ENCODE measurements at regions not wholly inside any gene's neighbourhood (a gene's known extent, or its start where the extent isn't known, plus 50 kb on each side); places are given as distances from the start of the nearest gene placed in this dataset.

DNA sequence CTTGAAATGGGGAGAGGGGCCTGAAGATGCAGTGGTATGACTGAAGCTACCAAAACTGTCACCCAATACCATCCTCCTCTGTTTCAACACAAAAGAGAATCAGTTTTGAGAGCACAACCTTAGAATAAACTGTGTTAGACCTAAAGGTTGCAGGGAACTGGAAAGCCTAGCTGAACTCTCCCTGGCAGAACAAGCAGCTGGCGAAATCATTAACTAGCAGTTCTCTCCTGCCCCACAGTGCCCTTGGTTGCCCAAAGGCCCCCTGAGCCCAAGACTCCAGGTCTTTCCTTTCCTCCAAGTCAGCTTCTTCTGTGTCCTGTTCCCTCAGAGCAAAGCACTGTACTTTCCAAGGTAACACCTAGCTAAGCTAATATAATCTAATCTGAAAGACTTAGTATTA lies 135.4 kb upstream of the SLC30A5 start:
- Histone ChIP-seq H3K4me2 (no peak overlapping the region), H3K4me3 (no peak overlapping the region), H3K27ac (no peak overlapping the region), H3K36me3 (no peaks in the 10 kb centered on the region), H3K4me1 (no peaks in the 10 kb centered on the region), H3K27me3 (no peaks in the 10 kb centered on the region), H3K79me2 (ENCODE audit: low read depth) (no peaks in the 10 kb centered on the region), H2AFZ (replicated peaks) (no peak overlapping the region), H4K20me1 (ENCODE audit: low read depth) (no peaks in the 10 kb centered on the region), H3F3A (ENCODE audit: low read depth) (no peaks in the 10 kb centered on the region), H3K9me3 (ENCODE audit: low read depth) (no peaks in the 10 kb centered on the region), H3K9ac (no peak overlapping the region)
- DNase-seq (ENCODE audit: low spot score) = no peak
- Mint-ChIP-seq H3K4me3 (no peak overlapping the region), H3K9me3 (peaks cover 2% of the 10 kb centered on the region), H3K36me3 (no peaks in the 10 kb centered on the region), H3K27me3 (ENCODE audit: insufficient read depth, low read depth) (peaks cover 2% of the 10 kb centered on the region), H3K27ac (no peak overlapping the region), H3K4me1 (peaks cover 5% of the 10 kb centered on the region)
- TF ChIP-seq EZH2 (IDR thresholded peaks at IDR 0.05) (no peak), EZH2phosphoT487 (IDR thresholded peaks at IDR 0.05) (no peak), CTCF (IDR thresholded peaks at IDR 0.05) (no peak)

- Histone ChIP-seq H3K36me3 (no peaks in the 10 kb centered on the region), H3K27me3 (no peaks in the 10 kb centered on the region), H3K9me3 (ENCODE audit: low read depth) (no peaks in the 10 kb centered on the region), H3K79me2 (ENCODE audit: low read depth) (no peaks in the 10 kb centered on the region), H3K4me1 (no peaks in the 10 kb centered on the region), H2AFZ (replicated peaks) (no peak overlapping the region), H3K4me2 (no peak overlapping the region), H3K27ac (no peak overlapping the region), H4K20me1 (ENCODE audit: low read depth) (no peaks in the 10 kb centered on the region), H3K9ac (no peak overlapping the region), H3F3A (ENCODE audit: low read depth) (no peaks in the 10 kb centered on the region), H3K4me3 (no peak overlapping the region)
- Mint-ChIP-seq H3K9me3 (peaks cover 2% of the 10 kb centered on the region), H3K4me3 (no peak overlapping the region), H3K4me1 (peaks cover 5% of the 10 kb centered on the region), H3K36me3 (no peaks in the 10 kb centered on the region), H3K27ac (no peak overlapping the region), H3K27me3 (ENCODE audit: insufficient read depth, low read depth) (peaks cover 2% of the 10 kb centered on the region)
- no peak for DNase-seq (ENCODE audit: low spot score)
- TF ChIP-seq EZH2phosphoT487 (IDR thresholded peaks at IDR 0.05) (no peak), CTCF (IDR thresholded peaks at IDR 0.05) (no peak), EZH2 (IDR thresholded peaks at IDR 0.05) (no peak)
Observed at GRCh38 chr5:68960456-68960855, 133.4 kb upstream of the SLC30A5 start.

- no peak for TF ChIP-seq EZH2phosphoT487 (IDR thresholded peaks at IDR 0.05)
- TF ChIP-seq CTCF (IDR thresholded peaks at IDR 0.05) = no peak
- TF ChIP-seq EZH2 (IDR thresholded peaks at IDR 0.05) = no peak
- DNase-seq (ENCODE audit: low spot score) = no peak
- H3K27ac ChIP-seq = no peak overlapping the region
- H3K4me3 Mint-ChIP-seq = no peak overlapping the region
- no peaks in the 10 kb centered on the region for H3K36me3 Mint-ChIP-seq
- H3K4me1 Mint-ChIP-seq = peaks cover 5% of the 10 kb centered on the region
- no peaks in the 10 kb centered on the region for H3K9me3 ChIP-seq (ENCODE audit: low read depth)
- no peak overlapping the region for H3K9ac ChIP-seq
- H3K9me3 Mint-ChIP-seq = peaks cover 2% of the 10 kb centered on the region
- no peaks in the 10 kb centered on the region for H3K27me3 ChIP-seq
- no peak overlapping the region for H3K4me3 ChIP-seq
- no peaks in the 10 kb centered on the region for H4K20me1 ChIP-seq (ENCODE audit: low read depth)
- H3K79me2 ChIP-seq (ENCODE audit: low read depth) = no peaks in the 10 kb centered on the region
- no peak overlapping the region for H2AFZ ChIP-seq (replicated peaks)
- H3K27ac Mint-ChIP-seq = no peak overlapping the region
- no peaks in the 10 kb centered on the region for H3K36me3 ChIP-seq
- H3K4me1 ChIP-seq = no peaks in the 10 kb centered on the region
- H3K27me3 Mint-ChIP-seq (ENCODE audit: insufficient read depth, low read depth) = peaks cover 2% of the 10 kb centered on the region
- no peak overlapping the region for H3K4me2 ChIP-seq
- H3F3A ChIP-seq (ENCODE audit: low read depth) = no peaks in the 10 kb centered on the region
Observed at GRCh38 chr5:68960961-68961360, 132.9 kb upstream of the SLC30A5 start.

Measured in neural progenitor cell (in vitro differentiated cells).